ENCODE measurements at regions not wholly inside any gene's neighbourhood (a gene's known extent, or its start where the extent isn't known, plus 50 kb on each side); places are given as distances from the start of the nearest gene placed in this dataset.

DNA sequence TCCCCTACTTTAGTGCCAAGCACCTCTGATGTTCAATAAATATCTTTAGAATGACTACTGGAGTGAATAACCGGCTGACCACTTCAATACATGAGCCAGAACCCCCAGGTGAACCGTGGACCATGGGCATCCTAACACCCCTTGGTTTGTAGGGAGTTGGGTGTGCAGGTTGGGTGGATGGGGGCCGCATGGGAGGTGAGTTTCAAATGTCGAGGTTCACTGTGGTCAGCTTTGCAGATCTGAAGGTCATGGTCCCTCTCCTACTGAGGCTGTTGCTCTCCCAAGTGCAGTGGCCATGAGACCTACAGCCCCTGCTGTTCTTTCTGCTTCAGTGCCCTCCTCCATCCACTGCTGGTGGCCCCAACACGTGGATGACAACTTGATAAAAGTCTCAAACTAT lies 178.0 kb upstream of the MKI67 start:
- H3K27me3 ChIP-seq (ENCODE audit: insufficient read depth) = no peaks in the 10 kb centered on the region
- no peak for TF ChIP-seq SIN3A (IDR thresholded peaks at IDR 0.05; ENCODE audit: borderline replicate concordance, low read depth, low read length)
- TF ChIP-seq, protein P1, sequence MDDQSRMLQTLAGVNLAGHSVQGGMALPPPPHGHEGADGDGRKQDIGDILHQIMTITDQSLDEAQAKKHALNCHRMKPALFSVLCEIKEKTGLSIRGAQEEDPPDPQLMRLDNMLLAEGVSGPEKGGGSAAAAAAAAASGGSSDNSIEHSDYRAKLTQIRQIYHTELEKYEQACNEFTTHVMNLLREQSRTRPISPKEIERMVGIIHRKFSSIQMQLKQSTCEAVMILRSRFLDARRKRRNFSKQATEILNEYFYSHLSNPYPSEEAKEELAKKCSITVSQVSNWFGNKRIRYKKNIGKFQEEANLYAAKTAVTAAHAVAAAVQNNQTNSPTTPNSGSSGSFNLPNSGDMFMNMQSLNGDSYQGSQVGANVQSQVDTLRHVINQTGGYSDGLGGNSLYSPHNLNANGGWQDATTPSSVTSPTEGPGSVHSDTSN (IDR thresholded peaks at IDR 0.05) = no peak
- TF ChIP-seq IRF3 (IDR thresholded peaks at IDR 0.05; ENCODE audit: low read depth, low read length) = no peak
- no peak for TF ChIP-seq JUND (IDR thresholded peaks at IDR 0.05)
- no peak for TF ChIP-seq ZBTB33 (IDR thresholded peaks at IDR 0.05; ENCODE audit: borderline replicate concordance, low read depth)
- no peak for TF ChIP-seq MAX (IDR thresholded peaks at IDR 0.05; ENCODE audit: low read depth)
- no peak for TF ChIP-seq TAF1 (IDR thresholded peaks at IDR 0.05; ENCODE audit: borderline replicate concordance, low read depth, low read length)
- no peak for TF ChIP-seq RXRA (IDR thresholded peaks at IDR 0.05; ENCODE audit: borderline replicate concordance, low read depth)
- TF ChIP-seq EP300 (IDR thresholded peaks at IDR 0.05; ENCODE audit: borderline replicate concordance in 1 of 2, low read depth in 1 of 2, low read length in 1 of 2) = no peak
- no peak for TF ChIP-seq YY1 (IDR thresholded peaks at IDR 0.05; ENCODE audit: low read depth)
- no peak for TF ChIP-seq FOXJ3 (CRISPR knock-in tag; IDR thresholded peaks at IDR 0.05)
- TF ChIP-seq MEF2A (IDR thresholded peaks at IDR 0.05; ENCODE audit: borderline replicate concordance, low read depth) = no peak
- TF ChIP-seq ELF1 (IDR thresholded peaks at IDR 0.05) = no peak
- no peak for TF ChIP-seq CHD2 (IDR thresholded peaks at IDR 0.05; ENCODE audit: low read length, partially characterized antibody)
- TF ChIP-seq MXI1 (IDR thresholded peaks at IDR 0.05; ENCODE audit: low read depth, low read length) = no peak
- TF ChIP-seq NRF1 (IDR thresholded peaks at IDR 0.05; ENCODE audit: low read depth, low read length) = no peak
- no peak for TF ChIP-seq CTCF (IDR thresholded peaks at IDR 0.05)
- TF ChIP-seq REST (IDR thresholded peaks at IDR 0.05; ENCODE audit: low read depth, low read length) = no peak
- no peak for TF ChIP-seq POLR2AphosphoS5 (IDR thresholded peaks at IDR 0.05; ENCODE audit: low read depth, low read length)
- no peaks in the 10 kb centered on the region for H3K9me2 ChIP-seq
- no peaks in the 10 kb centered on the region for H3K4me1 ChIP-seq (ENCODE audit: control insufficient read depth in 1 of 2, insufficient read depth in 2 of 2, low read depth in 1 of 2, low read length in 1 of 2)
- no peak for DNase-seq
- H3K4me2 ChIP-seq = no peak overlapping the region
- no peaks in the 10 kb centered on the region for H3K9me3 ChIP-seq
- no peak overlapping the region for H2AFZ ChIP-seq (ENCODE audit: low read depth)
- H3K9ac ChIP-seq = no peak overlapping the region
- no peaks in the 10 kb centered on the region for H3F3A ChIP-seq (replicated peaks; ENCODE audit: insufficient read depth)
- H3K36me3 ChIP-seq (replicated peaks in 1 of 2; ENCODE audit: control insufficient read depth in 1 of 2, insufficient read depth in 2 of 2, low read length in 1 of 2) = no peaks in the 10 kb centered on the region
- POLR2A ChIA-PET = no interaction called here
- 2% methylated on average over 3 of the region's 5 CpGs for WGBS (ENCODE audit: low lambda C conversion rate)
- no peak overlapping the region for H3K27ac ChIP-seq (ENCODE audit: low read depth in 2 of 2, low read length in 1 of 2)
- no peaks in the 10 kb centered on the region for H3K79me2 ChIP-seq (ENCODE audit: insufficient read depth)
- no peaks in the 10 kb centered on the region for H4K20me1 ChIP-seq (ENCODE audit: insufficient read depth)
- CTCF ChIA-PET = no interaction called here
- H3K4me3 ChIP-seq (ENCODE audit: low read depth in 2 of 2, low read length in 1 of 2) = no peak overlapping the region
